ENCODE measurements at regions not wholly inside any gene's neighbourhood (a gene's known extent, or its start where the extent isn't known, plus 50 kb on each side); places are given as distances from the start of the nearest gene placed in this dataset.

DNA sequence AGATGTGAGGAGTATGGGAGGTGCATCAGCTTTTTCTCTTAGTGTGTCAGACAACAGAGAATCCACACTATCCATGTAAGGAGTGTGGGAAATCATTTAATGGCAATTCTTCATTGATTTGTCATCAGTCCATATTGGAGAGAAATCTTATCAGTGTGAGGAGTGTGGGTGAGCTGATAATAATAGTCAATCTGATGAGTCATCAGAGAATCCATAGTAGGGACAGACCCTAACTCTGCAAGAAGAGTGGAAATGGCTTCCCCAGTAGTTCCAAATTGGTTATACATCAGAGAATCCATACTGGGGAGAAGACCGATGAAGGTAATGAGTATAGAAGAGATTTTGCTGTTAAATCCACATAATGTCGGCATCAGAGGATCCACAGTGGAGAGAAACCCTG is 150.5 kb upstream of the THUMPD2 start:
- POLR2A ChIA-PET, result no interaction called here
- FAIRE-seq (no peak), ATAC-seq (no peak), DNase-seq (ENCODE audit: low read depth, low spot score) (no peak)
- Histone ChIP-seq H3K4me2 (ENCODE audit: control insufficient read depth, insufficient read depth) (no peak overlapping the region), H4K20me1 (ENCODE audit: control insufficient read depth, insufficient read depth) (no peaks in the 10 kb centered on the region), H3K36me3 (ENCODE audit: control insufficient read depth in 2 of 2, insufficient read depth in 2 of 2, low read length in 1 of 2) (no peaks in the 10 kb centered on the region), H3K79me2 (ENCODE audit: control insufficient read depth, insufficient read depth, low read length) (no peaks in the 10 kb centered on the region), H3K27ac (ENCODE audit: control insufficient read depth, insufficient read depth) (no peak overlapping the region), H3K9me3 (replicated peaks; ENCODE audit: control insufficient read depth, insufficient read depth, low read length) (no peaks in the 10 kb centered on the region), H3K27me3 (replicated peaks in 1 of 2; ENCODE audit: control insufficient read depth in 2 of 2, insufficient read depth in 2 of 2, low read length in 1 of 2) (no peaks in the 10 kb centered on the region), H3K9ac (ENCODE audit: control insufficient read depth, insufficient read depth, low read length) (no peak overlapping the region), H2AFZ (ENCODE audit: control insufficient read depth, low read depth, low read length) (no peak overlapping the region), H3K4me1 (ENCODE audit: control insufficient read depth, insufficient read depth, low read length) (no peaks in the 10 kb centered on the region), H3K4me3 (no peak overlapping the region)
- intact Hi-C loops (cut with micrococcal nuclease; ENCODE audit: unreplicated experiment) (no loop called here), in situ Hi-C loops (cut with MboI) (no loop called here)
- RAD21 ChIA-PET (ENCODE audit: unreplicated experiment), result no interaction called here
- no TSS peak for BruUV-seq (replicated peaks)
- CTCF ChIA-PET, result interaction anchor here (2.0 kb wide), 1 partner anchor 15 kb away, joined by 7 read pairs; no protein-coding TSS in a partner anchor
- SMC1A ChIA-PET (ENCODE audit: uncharacterized antibody, unreplicated experiment), result no interaction called here
- WGBS (ENCODE audit: insufficient coverage, insufficient replicate concordance, low lambda C conversion rate, missing lambda C conversion rate), result 30% methylated on average over 2 of the region's 2 CpGs
- no peak for TF ChIP-seq EZH2 (IDR thresholded peaks at IDR 0.05; ENCODE audit: borderline replicate concordance, control insufficient read depth, low read depth, low read length)
- TF ChIP-seq, protein P1, sequence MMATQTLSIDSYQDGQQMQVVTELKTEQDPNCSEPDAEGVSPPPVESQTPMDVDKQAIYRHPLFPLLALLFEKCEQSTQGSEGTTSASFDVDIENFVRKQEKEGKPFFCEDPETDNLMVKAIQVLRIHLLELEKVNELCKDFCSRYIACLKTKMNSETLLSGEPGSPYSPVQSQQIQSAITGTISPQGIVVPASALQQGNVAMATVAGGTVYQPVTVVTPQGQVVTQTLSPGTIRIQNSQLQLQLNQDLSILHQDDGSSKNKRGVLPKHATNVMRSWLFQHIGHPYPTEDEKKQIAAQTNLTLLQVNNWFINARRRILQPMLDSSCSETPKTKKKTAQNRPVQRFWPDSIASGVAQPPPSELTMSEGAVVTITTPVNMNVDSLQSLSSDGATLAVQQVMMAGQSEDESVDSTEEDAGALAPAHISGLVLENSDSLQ (IDR thresholded peaks at IDR 0.05), result no peak
- TF ChIP-seq, protein P2, sequence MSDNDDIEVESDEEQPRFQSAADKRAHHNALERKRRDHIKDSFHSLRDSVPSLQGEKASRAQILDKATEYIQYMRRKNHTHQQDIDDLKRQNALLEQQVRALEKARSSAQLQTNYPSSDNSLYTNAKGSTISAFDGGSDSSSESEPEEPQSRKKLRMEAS (IDR thresholded peaks at IDR 0.05; ENCODE audit: low read depth, low read length), result no peak
- no peak for TF ChIP-seq CHD1 (IDR thresholded peaks at IDR 0.05; ENCODE audit: low read depth, low read length)
- no peak for TF ChIP-seq NR2C2 (IDR thresholded peaks at IDR 0.05; ENCODE audit: borderline replicate concordance, control insufficient read depth, insufficient read length, low read depth)
- TF ChIP-seq, protein P3, sequence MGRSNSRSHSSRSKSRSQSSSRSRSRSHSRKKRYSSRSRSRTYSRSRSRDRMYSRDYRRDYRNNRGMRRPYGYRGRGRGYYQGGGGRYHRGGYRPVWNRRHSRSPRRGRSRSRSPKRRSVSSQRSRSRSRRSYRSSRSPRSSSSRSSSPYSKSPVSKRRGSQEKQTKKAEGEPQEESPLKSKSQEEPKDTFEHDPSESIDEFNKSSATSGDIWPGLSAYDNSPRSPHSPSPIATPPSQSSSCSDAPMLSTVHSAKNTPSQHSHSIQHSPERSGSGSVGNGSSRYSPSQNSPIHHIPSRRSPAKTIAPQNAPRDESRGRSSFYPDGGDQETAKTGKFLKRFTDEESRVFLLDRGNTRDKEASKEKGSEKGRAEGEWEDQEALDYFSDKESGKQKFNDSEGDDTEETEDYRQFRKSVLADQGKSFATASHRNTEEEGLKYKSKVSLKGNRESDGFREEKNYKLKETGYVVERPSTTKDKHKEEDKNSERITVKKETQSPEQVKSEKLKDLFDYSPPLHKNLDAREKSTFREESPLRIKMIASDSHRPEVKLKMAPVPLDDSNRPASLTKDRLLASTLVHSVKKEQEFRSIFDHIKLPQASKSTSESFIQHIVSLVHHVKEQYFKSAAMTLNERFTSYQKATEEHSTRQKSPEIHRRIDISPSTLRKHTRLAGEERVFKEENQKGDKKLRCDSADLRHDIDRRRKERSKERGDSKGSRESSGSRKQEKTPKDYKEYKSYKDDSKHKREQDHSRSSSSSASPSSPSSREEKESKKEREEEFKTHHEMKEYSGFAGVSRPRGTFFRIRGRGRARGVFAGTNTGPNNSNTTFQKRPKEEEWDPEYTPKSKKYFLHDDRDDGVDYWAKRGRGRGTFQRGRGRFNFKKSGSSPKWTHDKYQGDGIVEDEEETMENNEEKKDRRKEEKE (IDR thresholded peaks at IDR 0.05), result no peak
- TF ChIP-seq, protein P4, sequence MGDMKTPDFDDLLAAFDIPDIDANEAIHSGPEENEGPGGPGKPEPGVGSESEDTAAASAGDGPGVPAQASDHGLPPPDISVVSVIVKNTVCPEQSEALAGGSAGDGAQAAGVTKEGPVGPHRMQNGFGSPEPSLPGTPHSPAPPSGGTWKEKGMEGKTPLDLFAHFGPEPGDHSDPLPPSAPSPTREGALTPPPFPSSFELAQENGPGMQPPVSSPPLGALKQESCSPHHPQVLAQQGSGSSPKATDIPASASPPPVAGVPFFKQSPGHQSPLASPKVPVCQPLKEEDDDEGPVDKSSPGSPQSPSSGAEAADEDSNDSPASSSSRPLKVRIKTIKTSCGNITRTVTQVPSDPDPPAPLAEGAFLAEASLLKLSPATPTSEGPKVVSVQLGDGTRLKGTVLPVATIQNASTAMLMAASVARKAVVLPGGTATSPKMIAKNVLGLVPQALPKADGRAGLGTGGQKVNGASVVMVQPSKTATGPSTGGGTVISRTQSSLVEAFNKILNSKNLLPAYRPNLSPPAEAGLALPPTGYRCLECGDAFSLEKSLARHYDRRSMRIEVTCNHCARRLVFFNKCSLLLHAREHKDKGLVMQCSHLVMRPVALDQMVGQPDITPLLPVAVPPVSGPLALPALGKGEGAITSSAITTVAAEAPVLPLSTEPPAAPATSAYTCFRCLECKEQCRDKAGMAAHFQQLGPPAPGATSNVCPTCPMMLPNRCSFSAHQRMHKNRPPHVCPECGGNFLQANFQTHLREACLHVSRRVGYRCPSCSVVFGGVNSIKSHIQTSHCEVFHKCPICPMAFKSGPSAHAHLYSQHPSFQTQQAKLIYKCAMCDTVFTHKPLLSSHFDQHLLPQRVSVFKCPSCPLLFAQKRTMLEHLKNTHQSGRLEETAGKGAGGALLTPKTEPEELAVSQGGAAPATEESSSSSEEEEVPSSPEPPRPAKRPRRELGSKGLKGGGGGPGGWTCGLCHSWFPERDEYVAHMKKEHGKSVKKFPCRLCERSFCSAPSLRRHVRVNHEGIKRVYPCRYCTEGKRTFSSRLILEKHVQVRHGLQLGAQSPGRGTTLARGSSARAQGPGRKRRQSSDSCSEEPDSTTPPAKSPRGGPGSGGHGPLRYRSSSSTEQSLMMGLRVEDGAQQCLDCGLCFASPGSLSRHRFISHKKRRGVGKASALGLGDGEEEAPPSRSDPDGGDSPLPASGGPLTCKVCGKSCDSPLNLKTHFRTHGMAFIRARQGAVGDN (IDR thresholded peaks at IDR 0.05), result no peak
- no peak for TF ChIP-seq CEBPB (IDR thresholded peaks at IDR 0.05; ENCODE audit: borderline replicate concordance in 1 of 2, low read depth in 2 of 2, low read length in 2 of 2)
- no peak for TF ChIP-seq MYC (IDR thresholded peaks at IDR 0.05; ENCODE audit: insufficient read depth, insufficient read length, insufficient replicate concordance, low read length, severe bottlenecking)
- TF ChIP-seq MYB (IDR thresholded peaks at IDR 0.05; ENCODE audit: borderline replicate concordance, low read depth, low read length), result no peak
- TF ChIP-seq MEF2B (IDR thresholded peaks at IDR 0.05; ENCODE audit: partially characterized antibody, poor library complexity, severe bottlenecking), result no peak
- no peak for TF ChIP-seq BMI1 (IDR thresholded peaks at IDR 0.05; ENCODE audit: borderline replicate concordance)

Measured in GM12878 (cell line).